NB4 (cell line): ENCODE measurements at regions not wholly inside any gene's neighbourhood (a gene's known extent, or its start where the extent isn't known, plus 50 kb on each side); places are given as distances from the start of the nearest gene placed in this dataset.

Experiments
- CTCF ChIP-seq: IDR thresholded peaks from one replicate; pipeline ENCODE4 v1.5.1; 2012; ENCODE audit warnings: low read depth, low read length
- MAX ChIP-seq: IDR thresholded peaks from 2 replicates; pipeline ENCODE4 v1.6.1; 2011; ENCODE audit warnings: low read depth, low read length
- MYC ChIP-seq: IDR thresholded peaks from 2 replicates; pipeline ENCODE4 v1.6.1; 2011; ENCODE audit warnings: low read depth, low read length
- POLR2A ChIP-seq: IDR thresholded peaks from 2 replicates; pipeline ENCODE4 v1.6.1; 2011; ENCODE audit warnings: mild to moderate bottlenecking; ENCODE audit not compliant: insufficient read length; ENCODE audit errors: extremely low read depth

- no peak for TF ChIP-seq POLR2A
- TF ChIP-seq CTCF = no peak
- no peak for TF ChIP-seq MYC
- no peak for TF ChIP-seq MAX
Observed at GRCh38 chr18:28594034-28594433, 417.1 kb upstream of the CDH2 start.
